ENCODE measurements at regions not wholly inside any gene's neighbourhood (a gene's known extent, or its start where the extent isn't known, plus 50 kb on each side); places are given as distances from the start of the nearest gene placed in this dataset.
"Not testable (repeated sequence)": the region's sequence is repeated elsewhere in the genome, so short reads cannot be mapped to it uniquely, and the experiment has no call there.

- TF ChIP-seq POLR2AphosphoS5 (IDR thresholded peaks at IDR 0.05), result no peak
- no peak for TF ChIP-seq POLR2A (IDR thresholded peaks at IDR 0.05)
- TF ChIP-seq, protein P1, sequence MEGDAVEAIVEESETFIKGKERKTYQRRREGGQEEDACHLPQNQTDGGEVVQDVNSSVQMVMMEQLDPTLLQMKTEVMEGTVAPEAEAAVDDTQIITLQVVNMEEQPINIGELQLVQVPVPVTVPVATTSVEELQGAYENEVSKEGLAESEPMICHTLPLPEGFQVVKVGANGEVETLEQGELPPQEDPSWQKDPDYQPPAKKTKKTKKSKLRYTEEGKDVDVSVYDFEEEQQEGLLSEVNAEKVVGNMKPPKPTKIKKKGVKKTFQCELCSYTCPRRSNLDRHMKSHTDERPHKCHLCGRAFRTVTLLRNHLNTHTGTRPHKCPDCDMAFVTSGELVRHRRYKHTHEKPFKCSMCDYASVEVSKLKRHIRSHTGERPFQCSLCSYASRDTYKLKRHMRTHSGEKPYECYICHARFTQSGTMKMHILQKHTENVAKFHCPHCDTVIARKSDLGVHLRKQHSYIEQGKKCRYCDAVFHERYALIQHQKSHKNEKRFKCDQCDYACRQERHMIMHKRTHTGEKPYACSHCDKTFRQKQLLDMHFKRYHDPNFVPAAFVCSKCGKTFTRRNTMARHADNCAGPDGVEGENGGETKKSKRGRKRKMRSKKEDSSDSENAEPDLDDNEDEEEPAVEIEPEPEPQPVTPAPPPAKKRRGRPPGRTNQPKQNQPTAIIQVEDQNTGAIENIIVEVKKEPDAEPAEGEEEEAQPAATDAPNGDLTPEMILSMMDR (IDR thresholded peaks at IDR 0.05), result no peak
- H3K9me3 ChIP-seq, result no peaks in the 10 kb centered on the region
- no peaks in the 10 kb centered on the region for H3K36me3 ChIP-seq
- no peak overlapping the region for H3K4me3 ChIP-seq
- H3K27me3 ChIP-seq, result no peaks in the 10 kb centered on the region
- intact Hi-C loops (cut with DNase I; ENCODE audit: low total_unique reads), result no loop called here
- DNase-seq (ENCODE audit: low spot score in 2 of 2), result no peak
- no peaks in the 10 kb centered on the region for H3K4me1 ChIP-seq
- H3K27ac ChIP-seq, result no peak overlapping the region
These were observed 220.6 kb downstream of the TAF11L14 start for GRCh38 chr5:17854901-17855300.

DNA sequence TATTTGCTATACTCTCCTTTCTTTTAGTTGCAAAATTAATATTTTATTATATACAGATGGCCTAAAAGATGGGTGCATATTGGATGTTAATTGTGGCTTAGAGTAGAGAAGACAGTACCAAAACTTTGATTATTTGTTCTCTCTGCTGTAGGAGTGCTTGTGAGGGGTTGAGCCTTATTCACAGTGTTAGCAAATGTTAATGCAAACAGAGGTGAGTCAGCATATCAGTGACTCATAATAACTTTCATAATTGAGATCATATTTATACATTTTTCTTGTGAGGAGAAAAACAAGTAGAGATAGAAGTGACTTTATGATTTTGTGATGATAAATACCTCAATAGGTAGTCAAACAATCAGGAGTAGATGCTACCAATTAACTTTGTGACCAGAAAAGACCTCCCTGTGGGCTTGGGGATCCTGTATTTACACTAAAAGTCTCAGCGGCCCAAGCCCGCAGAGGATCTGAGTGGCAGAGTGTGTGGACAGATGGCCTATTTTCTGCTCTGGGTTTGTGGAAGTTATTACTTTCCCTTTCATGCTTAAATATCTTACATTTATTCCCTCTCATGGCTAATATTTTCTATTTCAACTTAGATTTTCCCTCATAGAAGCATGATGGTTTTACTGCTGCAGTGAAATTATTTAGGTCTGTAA is 226.5 kb downstream of the TAF11L14 start:
- DNase-seq (ENCODE audit: low spot score in 2 of 2), result no peak
- Histone ChIP-seq H3K27ac (no peak overlapping the region), H3K9me3 (peaks cover 8 to 9% of the 10 kb centered on the region in 2 donors), H3K36me3 (no peaks in the 10 kb centered on the region), H3K27me3 (no peaks in the 10 kb centered on the region), H3K4me1 (no peaks in the 10 kb centered on the region), H3K4me3 (no peak overlapping the region)
- TF ChIP-seq, protein P1 (IDR thresholded peaks at IDR 0.05), result no peak
- TF ChIP-seq POLR2A (IDR thresholded peaks at IDR 0.05), result no peak
- no peak for TF ChIP-seq POLR2AphosphoS5 (IDR thresholded peaks at IDR 0.05)
- intact Hi-C loops (cut with DNase I; ENCODE audit: low total_unique reads), result no loop called here

DNA sequence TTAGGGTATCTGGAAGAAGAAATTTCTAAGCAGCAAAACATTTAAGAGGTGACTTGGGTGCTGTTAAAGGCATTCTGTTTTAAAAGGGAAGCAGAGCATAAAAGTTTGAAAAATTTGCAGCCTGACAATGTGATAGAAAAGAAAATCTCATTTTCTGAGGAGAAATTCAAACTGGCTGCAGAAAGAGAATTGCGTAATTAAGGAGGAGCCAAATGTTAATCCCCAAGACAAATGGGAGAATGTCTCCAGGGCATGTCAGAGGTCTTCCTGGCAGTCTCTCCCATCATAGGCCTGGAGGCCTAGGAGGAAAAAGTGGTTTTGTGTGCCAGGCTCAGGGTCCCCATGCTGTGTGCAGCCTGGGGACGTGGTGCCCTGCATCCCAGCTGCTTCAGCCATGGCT is 230.6 kb downstream of the TAF11L14 start:
- intact Hi-C loops (cut with DNase I; ENCODE audit: low total_unique reads); H3K27me3 ChIP-seq; H3K4me1 ChIP-seq; H3K4me3 ChIP-seq; H3K36me3 ChIP-seq; DNase-seq (ENCODE audit: low spot score in 2 of 2); H3K27ac ChIP-seq: not testable (repeated sequence)
- H3K9me3 ChIP-seq, result peaks cover 9 to 14% of the 10 kb centered on the region in 2 donors

GRCh38 chr5:17865966-17866365 is 231.7 kb downstream of the TAF11L14 start:
- DNase-seq (ENCODE audit: low spot score in 2 of 2); H3K36me3 ChIP-seq; H3K27me3 ChIP-seq; intact Hi-C loops (cut with DNase I; ENCODE audit: low total_unique reads); H3K27ac ChIP-seq; H3K4me3 ChIP-seq; H3K4me1 ChIP-seq: not testable (repeated sequence)
- peaks cover 9 to 20% of the 10 kb centered on the region in 2 donors for H3K9me3 ChIP-seq

- no peaks in the 10 kb centered on the region for H3K27me3 ChIP-seq
- TF ChIP-seq, protein P1 (IDR thresholded peaks at IDR 0.05), result no peak
- no peak for TF ChIP-seq POLR2AphosphoS5 (IDR thresholded peaks at IDR 0.05)
These were observed 237.9 kb downstream of the TAF11L14 start for GRCh38 chr5:17872204-17872603.

DNA sequence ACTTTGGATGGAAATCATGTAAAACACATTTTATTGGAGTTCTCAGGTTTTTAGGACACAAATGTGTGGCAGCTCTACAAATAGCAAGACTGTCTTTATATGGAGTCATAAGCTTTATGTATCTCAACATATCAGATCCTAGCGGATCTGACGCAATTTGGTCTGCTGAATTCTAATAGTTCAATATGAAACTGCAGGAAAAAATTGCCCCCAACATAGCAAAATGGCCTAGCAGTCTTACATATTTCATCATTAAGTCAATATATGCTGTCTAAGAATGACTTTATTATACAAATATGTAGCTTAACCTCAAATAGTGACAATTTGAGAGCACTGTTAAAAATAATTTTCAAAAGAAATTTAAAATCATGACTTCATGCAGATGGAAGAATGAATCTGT is 244.3 kb downstream of the TAF11L14 start:
- Histone ChIP-seq H3K9me3 (no peaks in the 10 kb centered on the region), H3K27ac (no peak overlapping the region), H3K4me1 (no peaks in the 10 kb centered on the region), H3K36me3 (no peaks in the 10 kb centered on the region), H3K4me3 (no peak overlapping the region), H3K27me3 (no peaks in the 10 kb centered on the region)
- no peak for DNase-seq (ENCODE audit: low spot score in 2 of 2)
- TF ChIP-seq, protein P1 (IDR thresholded peaks at IDR 0.05), result no peak
- no peak for TF ChIP-seq POLR2AphosphoS5 (IDR thresholded peaks at IDR 0.05)
- no peak for TF ChIP-seq POLR2A (IDR thresholded peaks at IDR 0.05)
- intact Hi-C loops (cut with DNase I; ENCODE audit: low total_unique reads), result no loop called here

More at GRCh38 chr5:17872204-17872603, 237.9 kb downstream of the TAF11L14 start:
- H3K9me3 ChIP-seq, result peaks cover 0 to 13% of the 10 kb centered on the region in 2 donors
- no peaks in the 10 kb centered on the region for H3K4me1 ChIP-seq
- no peaks in the 10 kb centered on the region for H3K36me3 ChIP-seq
- intact Hi-C loops (cut with DNase I; ENCODE audit: low total_unique reads), result no loop called here
- H3K4me3 ChIP-seq, result no peak overlapping the region
- no peak overlapping the region for H3K27ac ChIP-seq
- no peak for DNase-seq (ENCODE audit: low spot score in 2 of 2)

Measured in breast epithelium (tissue), 4 donors.